HCT116 (cell line): ENCODE measurements at regions not wholly inside any gene's neighbourhood (a gene's known extent, or its start where the extent isn't known, plus 50 kb on each side); places are given as distances from the start of the nearest gene placed in this dataset.

Experiments
- ELF1 ChIP-seq: IDR thresholded peaks from 2 replicates; pipeline ENCODE4 v1.6.1; 2012; ENCODE audit warnings: low read depth, borderline replicate concordance
- EZH2 ChIP-seq: fragments of 200-600 bp; sonication (generic); IDR thresholded peaks from 2 replicates; pipeline ENCODE4 v1.6.1; 2017; ENCODE audit warnings: antibody characterized with exemption, mixed run types
- POLR2A ChIP-seq: IDR thresholded peaks from 2 replicates; pipeline ENCODE4 v1.7.0; 2011; ENCODE audit warnings: borderline replicate concordance; ENCODE audit not compliant: insufficient read depth, insufficient read length; ENCODE audit errors: extremely low read depth
- POLR2AphosphoS5 ChIP-seq: IDR thresholded peaks from 2 replicates; pipeline ENCODE4 v1.6.1; 2011; ENCODE audit warnings: mild to moderate bottlenecking, low read depth, low read length, moderate library complexity
- SIN3A ChIP-seq: IDR thresholded peaks from 2 replicates; pipeline ENCODE4 v1.6.1; 2012; ENCODE audit warnings: low read depth
- SP1 ChIP-seq: IDR thresholded peaks from 2 replicates; pipeline ENCODE4 v1.6.1; 2012; ENCODE audit warnings: low read depth
- YY1 ChIP-seq: IDR thresholded peaks from 2 replicates; pipeline ENCODE4 v1.6.1; 2011; ENCODE audit warnings: low read length, low read depth, moderate library complexity, mild to moderate bottlenecking; ENCODE audit not compliant: insufficient replicate concordance; ENCODE audit errors: extremely low read depth
- ZFX ChIP-seq: fragments of 450-650 bp; IDR thresholded peaks from 2 replicates; pipeline ENCODE4 v1.6.1; 2017
- TF ChIP-seq, protein P1 (sequence below), 3 experiments: fragments of 200-600 bp in 1 of 3; sonication (generic) in 1 of 3; IDR thresholded peaks in 2 of 3; conservative IDR thresholded peaks in 1 of 3; 2 replicates each; pipeline ENCODE4 v1.5.1; 2012 to 2017; ENCODE audit warnings: low read depth in 2 of 3, low read length in 2 of 3, antibody characterized with exemption in 1 of 3, borderline replicate concordance in 1 of 3, control low read depth in 1 of 3, mild to moderate bottlenecking in 1 of 3, mixed read lengths in 1 of 3, mixed run types in 1 of 3, moderate library complexity in 1 of 3; ENCODE audit not compliant: insufficient read depth in 1 of 3
- TF ChIP-seq, protein P2 (sequence below): IDR thresholded peaks from 2 replicates; pipeline ENCODE4 v1.6.1; 2012

DNA sequence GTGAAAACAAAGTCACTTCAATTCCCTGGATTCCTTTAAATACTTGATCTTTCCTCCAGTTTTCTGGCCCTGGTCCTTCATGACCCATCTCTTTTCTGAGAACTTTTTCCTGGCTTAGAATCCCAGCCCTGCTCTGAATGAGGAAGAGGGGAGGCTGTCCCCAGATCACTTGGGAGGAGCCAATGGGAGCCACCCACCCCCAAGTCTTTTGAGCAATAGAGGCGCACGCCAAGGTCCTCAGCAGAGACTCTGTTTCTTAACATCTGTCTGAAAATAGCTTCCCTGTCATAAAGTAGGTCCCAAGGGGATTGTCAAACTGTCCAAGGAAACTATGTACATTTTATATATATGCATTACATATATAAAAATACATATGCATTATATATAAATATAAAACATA lies 126.8 kb downstream of the ADRA2A start:
- TF ChIP-seq, protein P1, sequence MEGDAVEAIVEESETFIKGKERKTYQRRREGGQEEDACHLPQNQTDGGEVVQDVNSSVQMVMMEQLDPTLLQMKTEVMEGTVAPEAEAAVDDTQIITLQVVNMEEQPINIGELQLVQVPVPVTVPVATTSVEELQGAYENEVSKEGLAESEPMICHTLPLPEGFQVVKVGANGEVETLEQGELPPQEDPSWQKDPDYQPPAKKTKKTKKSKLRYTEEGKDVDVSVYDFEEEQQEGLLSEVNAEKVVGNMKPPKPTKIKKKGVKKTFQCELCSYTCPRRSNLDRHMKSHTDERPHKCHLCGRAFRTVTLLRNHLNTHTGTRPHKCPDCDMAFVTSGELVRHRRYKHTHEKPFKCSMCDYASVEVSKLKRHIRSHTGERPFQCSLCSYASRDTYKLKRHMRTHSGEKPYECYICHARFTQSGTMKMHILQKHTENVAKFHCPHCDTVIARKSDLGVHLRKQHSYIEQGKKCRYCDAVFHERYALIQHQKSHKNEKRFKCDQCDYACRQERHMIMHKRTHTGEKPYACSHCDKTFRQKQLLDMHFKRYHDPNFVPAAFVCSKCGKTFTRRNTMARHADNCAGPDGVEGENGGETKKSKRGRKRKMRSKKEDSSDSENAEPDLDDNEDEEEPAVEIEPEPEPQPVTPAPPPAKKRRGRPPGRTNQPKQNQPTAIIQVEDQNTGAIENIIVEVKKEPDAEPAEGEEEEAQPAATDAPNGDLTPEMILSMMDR (IDR thresholded peaks at IDR 0.05 in 2 of 3, conservative IDR thresholded peaks at IDR 0.05 in 1 of 3; ENCODE audit: borderline replicate concordance in 1 of 3, insufficient read depth in 1 of 3, low read depth in 2 of 3, low read length in 2 of 3): no peak
- no peak for TF ChIP-seq EZH2
- TF ChIP-seq SIN3A: no peak
- TF ChIP-seq, protein P2, sequence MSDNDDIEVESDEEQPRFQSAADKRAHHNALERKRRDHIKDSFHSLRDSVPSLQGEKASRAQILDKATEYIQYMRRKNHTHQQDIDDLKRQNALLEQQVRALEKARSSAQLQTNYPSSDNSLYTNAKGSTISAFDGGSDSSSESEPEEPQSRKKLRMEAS: no peak
- TF ChIP-seq POLR2AphosphoS5: no peak
- TF ChIP-seq POLR2A: no peak
- no peak for TF ChIP-seq ZFX
- TF ChIP-seq SP1: no peak
- no peak for TF ChIP-seq YY1
- no peak for TF ChIP-seq ELF1
